IMR-90 (cell line): ENCODE measurements at regions not wholly inside any gene's neighbourhood (a gene's known extent, or its start where the extent isn't known, plus 50 kb on each side); places are given as distances from the start of the nearest gene placed in this dataset.

Experiments used
- CHD1 ChIP-seq: IDR thresholded peaks from 2 replicates; pipeline ENCODE4 v1.6.1; 2012; ENCODE audit warnings: low read depth, low read length, improper control_type of control experiment
- CTCF ChIP-seq: conservative IDR thresholded peaks from 2 replicates; pipeline ENCODE4 v1.5.1; 2012; ENCODE audit warnings: mild to moderate bottlenecking, low read depth, low read length, improper control_type of control experiment
- MAFK ChIP-seq: IDR thresholded peaks from 2 replicates; pipeline ENCODE4 v1.6.1; 2012; ENCODE audit warnings: low read depth, low read length, improper control_type of control experiment
- NFE2L2 ChIP-seq: fragments of 150-350 bp; IDR thresholded peaks from 2 replicates; pipeline ENCODE4 v1.6.1; 2016; ENCODE audit warnings: low read depth, mild to moderate bottlenecking, low read length
- POLR2A ChIP-seq: IDR thresholded peaks from 2 replicates; pipeline ENCODE4 v1.6.1; 2012; ENCODE audit warnings: mild to moderate bottlenecking, low read depth, low read length
- RAD21 ChIP-seq: IDR thresholded peaks from 2 replicates; pipeline ENCODE4 v1.6.1; 2012; ENCODE audit warnings: low read length, improper control_type of control experiment
- RFX5 ChIP-seq: IDR thresholded peaks from 2 replicates; pipeline ENCODE4 v1.8.0; 2012; ENCODE audit warnings: low read depth, mild to moderate bottlenecking, low read length, moderate library complexity
- SMC3 ChIP-seq: fragments of 150-350 bp; IDR thresholded peaks from 2 replicates; pipeline ENCODE4 v1.6.1; 2016; ENCODE audit warnings: low read depth, mild to moderate bottlenecking, antibody characterized with exemption, low read length, moderate library complexity
- TF ChIP-seq, protein P1 (sequence below): fragments of 150-350 bp; IDR thresholded peaks from 2 replicates; pipeline ENCODE4 v1.6.1; 2017; ENCODE audit warnings: mild to moderate bottlenecking, antibody characterized with exemption, low read length, low read depth

GRCh38 chr1:189021577-189021976 lies 1456.1 kb downstream of the BRINP3 start:
- TF ChIP-seq MAFK: no peak
- TF ChIP-seq RAD21: no peak
- TF ChIP-seq RFX5: no peak
- no peak for TF ChIP-seq CTCF
- no peak for TF ChIP-seq POLR2A
- no peak for TF ChIP-seq CHD1
- no peak for TF ChIP-seq SMC3
- TF ChIP-seq, protein P1, sequence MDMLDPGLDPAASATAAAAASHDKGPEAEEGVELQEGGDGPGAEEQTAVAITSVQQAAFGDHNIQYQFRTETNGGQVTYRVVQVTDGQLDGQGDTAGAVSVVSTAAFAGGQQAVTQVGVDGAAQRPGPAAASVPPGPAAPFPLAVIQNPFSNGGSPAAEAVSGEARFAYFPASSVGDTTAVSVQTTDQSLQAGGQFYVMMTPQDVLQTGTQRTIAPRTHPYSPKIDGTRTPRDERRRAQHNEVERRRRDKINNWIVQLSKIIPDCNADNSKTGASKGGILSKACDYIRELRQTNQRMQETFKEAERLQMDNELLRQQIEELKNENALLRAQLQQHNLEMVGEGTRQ: no peak
- no peak for TF ChIP-seq NFE2L2
